MCF 10A (cell line): ENCODE measurements at regions not wholly inside any gene's neighbourhood (a gene's known extent, or its start where the extent isn't known, plus 50 kb on each side); places are given as distances from the start of the nearest gene placed in this dataset.

Experiments used
- BruUV-seq: library from RNA; stranded (reverse); fragments of 400-500 nt; replicated peaks from 2 replicates; lab custom pipeline; 2021; lab: Mats Ljungman, UMichigan
- CTCF ChIA-PET: fragments of 300-600 bp; sonication (Branson Sonifier 250); formaldehyde crosslinking; extraction: SDS; loops from one replicate; lab custom pipeline; 2021; ENCODE audit warnings: antibody characterized with exemption, inconsistent platforms; lab: Yijun Ruan, JAX
- POLR2A ChIA-PET: fragments of 300-600, 350-650 bp; sonication (Branson Sonifier 250); formaldehyde crosslinking; extraction: SDS; loops from one replicate; lab custom pipeline; 2020; ENCODE audit warnings: antibody characterized with exemption, inconsistent platforms; lab: Yijun Ruan, JAX
- DNase-seq: peaks from one replicate; pipeline ENCODE4 v3.0.0-alpha.2; 2018; ENCODE audit not compliant: unreplicated experiment
- H3K27ac Mint-ChIP-seq: one replicate; pipeline ENCODE4 v1.8.0; 2022; ENCODE audit warnings: mild to moderate bottlenecking, low read depth, mixed read lengths; ENCODE audit not compliant: unreplicated experiment
- H3K27me3 Mint-ChIP-seq: one replicate; pipeline ENCODE4 v1.8.0; 2022; ENCODE audit warnings: mixed read lengths; ENCODE audit not compliant: insufficient read depth, unreplicated experiment
- H3K36me3 Mint-ChIP-seq: one replicate; pipeline ENCODE4 v1.8.0; 2022; ENCODE audit warnings: mild to moderate bottlenecking, moderate library complexity, mixed read lengths; ENCODE audit not compliant: insufficient read depth, unreplicated experiment
- H3K4me1 Mint-ChIP-seq: one replicate; pipeline ENCODE4 v1.8.0; 2022; ENCODE audit warnings: mixed read lengths; ENCODE audit not compliant: insufficient read depth, unreplicated experiment
- H3K4me3 Mint-ChIP-seq: one replicate; pipeline ENCODE4 v1.8.0; 2022; ENCODE audit warnings: mild to moderate bottlenecking, moderate library complexity, mixed read lengths; ENCODE audit not compliant: unreplicated experiment
- H3K9me3 Mint-ChIP-seq: one replicate; pipeline ENCODE4 v1.8.0; 2022; ENCODE audit warnings: mixed read lengths; ENCODE audit not compliant: unreplicated experiment
- CTCF ChIP-seq: fragments of 200-600 bp; IDR thresholded peaks from one replicate; pipeline ENCODE4 v1.8.0; 2022; ENCODE audit warnings: antibody characterized with exemption, mild to moderate bottlenecking; ENCODE audit not compliant: unreplicated experiment
- intact Hi-C: fragments of 100-400 bp; cut with micrococcal nuclease; formaldehyde crosslinking; loops from 2 replicates; pipeline ENCODE4 v1.14.1; 2022

DNA sequence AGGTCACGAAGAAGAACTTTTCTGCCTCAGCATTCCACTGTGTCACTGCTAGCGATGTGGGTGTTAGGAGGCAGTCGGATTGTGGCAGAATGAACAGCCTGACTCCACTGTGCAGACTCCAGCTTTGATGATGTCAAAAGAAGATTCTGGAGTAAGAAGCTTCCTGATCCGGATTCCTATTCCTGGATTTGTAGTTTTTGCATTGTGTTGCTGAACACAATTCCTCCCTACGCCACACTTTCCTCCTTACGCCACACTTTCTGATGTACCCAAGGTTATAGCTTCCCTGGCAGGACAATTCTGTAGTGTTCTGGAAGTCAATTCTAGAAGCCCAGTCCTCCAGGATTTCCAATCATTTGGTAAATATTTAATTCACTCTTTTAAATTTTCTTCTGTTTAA, 665.2 kb upstream of the ADGRL2 start:
- no peak for TF ChIP-seq CTCF
- POLR2A ChIA-PET = no interaction called here
- H3K27me3 Mint-ChIP-seq = no peaks in the 10 kb centered on the region
- H3K4me1 Mint-ChIP-seq = no peaks in the 10 kb centered on the region
- H3K27ac Mint-ChIP-seq = no peak overlapping the region
- DNase-seq = no peak
- intact Hi-C loops = no loop called here
- H3K36me3 Mint-ChIP-seq = no peaks in the 10 kb centered on the region
- no peak overlapping the region for H3K4me3 Mint-ChIP-seq
- H3K9me3 Mint-ChIP-seq = no peaks in the 10 kb centered on the region
- CTCF ChIA-PET = no interaction called here
- no TSS peak for BruUV-seq

DNA sequence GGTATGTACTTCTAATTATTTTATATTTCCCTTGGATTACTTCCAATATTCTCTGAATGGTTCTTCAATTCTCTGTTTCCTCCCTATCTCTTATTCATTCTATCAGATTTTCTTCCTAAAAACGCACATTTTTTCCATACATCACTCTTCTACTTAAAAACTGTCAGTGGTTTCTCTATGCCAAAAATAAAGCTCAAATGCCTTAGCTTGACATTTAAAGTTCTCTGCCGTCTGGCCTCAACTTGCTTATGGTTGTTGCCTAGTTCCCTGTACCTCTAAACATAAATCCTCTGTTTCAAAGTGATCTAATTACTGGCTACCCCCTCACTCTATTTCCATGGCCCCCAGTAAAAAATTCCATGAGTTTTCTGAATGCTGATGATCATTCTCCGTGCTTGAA, 671.0 kb upstream of the ADGRL2 start:
- no peak for DNase-seq
- POLR2A ChIA-PET = interaction anchor here (1.1 kb wide), 1 partner anchor 177 kb away, joined by 3 read pairs; no protein-coding TSS in a partner anchor
- no TSS peak for BruUV-seq
- Mint-ChIP-seq H3K4me3 (no peak overlapping the region), H3K27ac (no peak overlapping the region), H3K36me3 (no peaks in the 10 kb centered on the region), H3K9me3 (no peaks in the 10 kb centered on the region), H3K27me3 (no peaks in the 10 kb centered on the region), H3K4me1 (peaks cover 6% of the 10 kb centered on the region)
- no peak for TF ChIP-seq CTCF
- CTCF ChIA-PET = no interaction called here
- intact Hi-C loops = no loop called here

GRCh38 chr1:81129366-81129765, 671.4 kb upstream of the ADGRL2 start:
- ChIA-PET POLR2A (interaction anchor here (0.6 to 1.1 kb wide), 2 partner anchors 11 to 176 kb away, joined by 3 read pairs; no protein-coding TSS in a partner anchor), CTCF (no interaction called here)
- intact Hi-C loops = no loop called here
- no peak for DNase-seq
- no peak for TF ChIP-seq CTCF
- H3K4me1 Mint-ChIP-seq = peaks cover 6% of the 10 kb centered on the region
- H3K27me3 Mint-ChIP-seq = no peaks in the 10 kb centered on the region
- H3K27ac Mint-ChIP-seq = no peak overlapping the region
- no peaks in the 10 kb centered on the region for H3K9me3 Mint-ChIP-seq
- BruUV-seq = no TSS peak
- H3K36me3 Mint-ChIP-seq = no peaks in the 10 kb centered on the region
- no peak overlapping the region for H3K4me3 Mint-ChIP-seq

GRCh38 chr1:81128079-81128478, 672.7 kb upstream of the ADGRL2 start:
- Mint-ChIP-seq H3K4me1 (peaks cover 6% of the 10 kb centered on the region), H3K9me3 (no peaks in the 10 kb centered on the region), H3K36me3 (no peaks in the 10 kb centered on the region), H3K27ac (no peak overlapping the region), H3K27me3 (no peaks in the 10 kb centered on the region), H3K4me3 (no peak overlapping the region)
- intact Hi-C loops = no loop called here
- no TSS peak for BruUV-seq
- ChIA-PET CTCF (no interaction called here), POLR2A (no interaction called here)
- TF ChIP-seq CTCF = no peak
- no peak for DNase-seq
